ENCODE measurements at regions not wholly inside any gene's neighbourhood (a gene's known extent, or its start where the extent isn't known, plus 50 kb on each side); places are given as distances from the start of the nearest gene placed in this dataset.

DNA sequence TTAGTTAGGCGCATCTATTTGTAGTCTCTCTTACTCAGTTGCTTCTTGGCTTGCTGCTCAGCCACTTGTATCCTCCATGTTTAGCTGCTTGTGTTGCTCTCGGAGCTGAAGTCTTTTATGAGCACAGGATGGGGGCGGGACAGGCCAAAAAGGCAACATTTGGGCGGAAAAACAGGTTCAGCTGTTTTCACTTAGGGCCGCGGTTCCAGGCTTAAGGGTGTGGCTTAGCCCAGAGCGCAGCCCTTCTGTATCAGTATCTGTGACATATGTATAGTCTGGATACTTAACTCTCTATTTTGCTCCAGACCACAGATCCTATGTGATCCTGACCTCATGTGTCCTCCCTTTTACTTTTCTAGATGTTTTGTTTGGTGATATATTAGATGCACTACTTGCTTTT lies 763.5 kb downstream of the SUCLG1 start:
- TF ChIP-seq, protein P1, sequence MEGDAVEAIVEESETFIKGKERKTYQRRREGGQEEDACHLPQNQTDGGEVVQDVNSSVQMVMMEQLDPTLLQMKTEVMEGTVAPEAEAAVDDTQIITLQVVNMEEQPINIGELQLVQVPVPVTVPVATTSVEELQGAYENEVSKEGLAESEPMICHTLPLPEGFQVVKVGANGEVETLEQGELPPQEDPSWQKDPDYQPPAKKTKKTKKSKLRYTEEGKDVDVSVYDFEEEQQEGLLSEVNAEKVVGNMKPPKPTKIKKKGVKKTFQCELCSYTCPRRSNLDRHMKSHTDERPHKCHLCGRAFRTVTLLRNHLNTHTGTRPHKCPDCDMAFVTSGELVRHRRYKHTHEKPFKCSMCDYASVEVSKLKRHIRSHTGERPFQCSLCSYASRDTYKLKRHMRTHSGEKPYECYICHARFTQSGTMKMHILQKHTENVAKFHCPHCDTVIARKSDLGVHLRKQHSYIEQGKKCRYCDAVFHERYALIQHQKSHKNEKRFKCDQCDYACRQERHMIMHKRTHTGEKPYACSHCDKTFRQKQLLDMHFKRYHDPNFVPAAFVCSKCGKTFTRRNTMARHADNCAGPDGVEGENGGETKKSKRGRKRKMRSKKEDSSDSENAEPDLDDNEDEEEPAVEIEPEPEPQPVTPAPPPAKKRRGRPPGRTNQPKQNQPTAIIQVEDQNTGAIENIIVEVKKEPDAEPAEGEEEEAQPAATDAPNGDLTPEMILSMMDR (optimal IDR thresholded peaks at IDR 0.05 in 1 of 3, IDR thresholded peaks at IDR 0.05 in 1 of 3, conservative IDR thresholded peaks at IDR 0.05 in 1 of 3; ENCODE audit: extremely low read depth in 1 of 3, insufficient read depth in 2 of 3, low read length in 3 of 3) = no peak
- TF ChIP-seq EZH2 (IDR thresholded peaks at IDR 0.05; ENCODE audit: low read length) = no peak
